Glomerular visceral epithelial cell (primary cell): ENCODE measurements at regions not wholly inside any gene's neighbourhood (a gene's known extent, or its start where the extent isn't known, plus 50 kb on each side); places are given as distances from the start of the nearest gene placed in this dataset.

ENCODE experiments used
- DNase-seq: peaks from one replicate; pipeline ENCODE4 v3.0.0-alpha.2; 2016; ENCODE audit errors: extremely low spot score

DNA sequence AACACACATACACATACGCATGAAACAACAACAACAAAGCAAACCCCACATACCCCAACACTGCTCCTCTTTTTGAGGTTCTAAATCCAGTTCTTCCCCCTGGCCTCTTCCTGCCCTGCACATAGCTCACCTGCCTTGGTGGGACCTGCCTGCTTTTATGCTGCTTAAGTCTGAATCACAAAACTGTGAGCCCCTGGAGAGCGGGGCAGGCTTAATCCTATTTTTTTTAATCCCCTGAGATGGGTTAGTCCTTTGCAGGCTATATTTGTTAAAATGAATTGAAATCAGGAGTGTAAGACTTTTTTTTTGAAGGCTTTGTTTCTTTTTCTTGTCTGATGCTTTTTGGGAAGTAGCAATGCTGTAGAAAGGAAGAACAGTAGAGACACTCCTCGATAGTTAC is 84.6 kb upstream of the MAX start:
- DNase-seq: no peak

DNA sequence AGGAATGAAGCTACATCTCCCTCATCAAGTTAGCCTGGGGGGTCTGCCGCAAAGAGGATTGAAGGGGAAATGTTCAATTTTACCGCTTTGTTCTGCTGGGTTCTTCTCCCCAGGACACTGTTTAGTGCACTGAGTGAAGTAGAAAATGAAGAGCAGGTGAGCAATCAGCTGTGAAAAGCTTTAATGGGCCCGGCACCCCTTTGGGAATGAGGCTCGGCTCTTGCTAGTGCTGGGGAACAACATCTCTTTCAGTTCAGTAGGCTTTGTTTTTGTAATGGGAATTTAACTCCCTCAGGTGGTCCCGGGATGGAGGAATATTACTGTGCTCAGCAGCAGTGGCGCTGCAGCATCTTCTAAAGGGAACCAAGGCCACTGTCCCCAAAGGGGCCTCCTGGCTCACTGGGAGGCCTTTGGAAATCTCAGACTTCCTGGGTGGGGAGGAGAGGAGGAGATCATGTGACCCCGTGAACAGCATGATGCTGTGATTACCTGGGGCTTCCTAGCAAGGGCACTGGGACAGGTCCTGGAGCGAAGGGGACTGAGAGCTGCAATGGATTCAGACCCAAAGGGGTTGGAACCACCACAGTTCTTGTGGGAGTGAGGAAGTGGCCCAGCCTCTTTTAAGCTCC is 85.2 kb upstream of the MAX start:
- no peak for DNase-seq

DNA sequence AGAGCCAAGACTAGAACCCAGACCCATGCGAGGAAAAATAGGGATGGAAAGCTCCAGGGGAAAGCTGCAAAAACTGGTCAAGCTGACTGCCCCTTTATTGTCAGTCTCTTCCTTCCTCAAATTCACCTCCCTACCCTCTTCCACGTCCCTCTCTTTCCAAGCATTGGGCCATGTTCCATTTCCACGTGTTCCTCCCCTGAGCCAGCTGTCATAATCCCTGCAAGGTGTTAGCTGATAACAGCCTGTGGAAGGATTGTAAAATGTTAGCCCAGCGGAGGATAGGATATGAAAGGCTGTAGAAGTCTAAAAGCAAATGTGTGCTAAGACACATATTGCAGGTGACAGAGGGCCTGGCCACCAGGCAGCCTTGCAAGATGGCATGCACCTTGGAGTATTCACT is 88.0 kb upstream of the MAX start:
- DNase-seq: no peak

GRCh38 chr14:65191716-65192115 is 89.4 kb upstream of the MAX start:
- no peak for DNase-seq

- DNase-seq: no peak
Observed at GRCh38 chr14:65192686-65193085, 90.4 kb upstream of the MAX start.

GRCh38 chr14:65193916-65194590 is 91.7 kb upstream of the MAX start:
- DNase-seq: no peak

- no peak for DNase-seq
Observed at GRCh38 chr14:65195042-65195719, 92.9 kb upstream of the MAX start.

DNA sequence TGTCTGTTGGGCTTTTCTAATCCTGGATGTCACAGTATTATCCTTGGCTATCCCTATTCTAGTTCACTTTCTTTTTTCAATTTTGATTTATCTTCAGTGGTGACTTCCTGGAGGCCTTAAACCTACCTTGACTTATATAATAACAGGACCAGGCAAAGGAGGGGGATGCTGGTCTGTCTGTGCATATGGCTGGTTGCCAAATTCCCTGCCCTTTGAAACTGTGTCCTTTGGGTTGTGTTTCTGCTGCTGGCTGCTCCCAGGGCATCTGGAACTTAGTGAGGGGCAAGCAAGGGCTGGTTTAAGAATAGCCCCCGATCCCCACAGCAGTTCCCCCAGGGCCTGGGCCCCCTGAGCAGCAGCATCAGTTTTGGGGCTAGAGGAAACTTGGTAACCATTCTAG is 96.0 kb upstream of the MAX start:
- no peak for DNase-seq

DNA sequence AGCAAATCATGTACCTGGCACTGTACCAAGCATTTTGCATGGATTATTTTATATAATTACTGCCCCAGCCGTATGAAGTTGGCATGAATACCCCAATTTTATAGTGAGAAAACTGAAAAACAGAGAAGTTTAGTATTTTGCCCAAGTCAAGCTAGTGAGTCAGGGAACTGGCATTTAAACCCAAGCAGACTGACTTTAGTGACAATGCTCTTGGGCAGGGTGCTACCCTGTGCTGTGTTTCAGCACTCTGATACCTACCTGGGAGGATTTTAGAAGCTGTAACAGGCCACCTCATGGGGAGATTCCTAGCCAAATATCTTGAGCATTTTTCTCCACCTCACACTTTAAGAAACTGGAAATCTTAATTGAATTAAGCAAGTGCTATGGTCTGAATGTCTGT is 98.1 kb upstream of the MAX start:
- DNase-seq: no peak

- DNase-seq: no peak
Observed at GRCh38 chr14:65203574-65203973, 101.3 kb upstream of the MAX start.

DNA sequence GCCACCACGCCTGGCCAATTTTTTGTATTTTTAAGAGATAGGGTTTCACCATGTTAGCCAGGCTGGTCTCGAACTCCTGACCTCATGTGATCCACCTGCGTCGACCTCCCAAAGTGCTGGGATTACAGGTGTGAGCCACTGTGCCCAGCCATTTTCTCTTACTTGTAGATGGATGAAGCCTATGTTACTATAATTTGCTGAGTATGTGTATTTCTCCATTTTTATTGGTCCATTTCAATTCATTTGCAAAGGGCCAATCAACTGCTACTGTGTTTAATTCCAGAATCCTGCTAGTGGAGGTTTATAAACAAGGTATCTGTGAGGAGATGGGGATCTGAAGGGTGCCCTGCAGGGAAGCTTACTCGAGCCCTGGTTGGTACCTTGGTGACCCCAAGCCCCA is 101.7 kb upstream of the MAX start:
- no peak for DNase-seq

- no peak for DNase-seq
Observed at GRCh38 chr14:65206078-65206447, 103.7 kb upstream of the MAX start.

DNA sequence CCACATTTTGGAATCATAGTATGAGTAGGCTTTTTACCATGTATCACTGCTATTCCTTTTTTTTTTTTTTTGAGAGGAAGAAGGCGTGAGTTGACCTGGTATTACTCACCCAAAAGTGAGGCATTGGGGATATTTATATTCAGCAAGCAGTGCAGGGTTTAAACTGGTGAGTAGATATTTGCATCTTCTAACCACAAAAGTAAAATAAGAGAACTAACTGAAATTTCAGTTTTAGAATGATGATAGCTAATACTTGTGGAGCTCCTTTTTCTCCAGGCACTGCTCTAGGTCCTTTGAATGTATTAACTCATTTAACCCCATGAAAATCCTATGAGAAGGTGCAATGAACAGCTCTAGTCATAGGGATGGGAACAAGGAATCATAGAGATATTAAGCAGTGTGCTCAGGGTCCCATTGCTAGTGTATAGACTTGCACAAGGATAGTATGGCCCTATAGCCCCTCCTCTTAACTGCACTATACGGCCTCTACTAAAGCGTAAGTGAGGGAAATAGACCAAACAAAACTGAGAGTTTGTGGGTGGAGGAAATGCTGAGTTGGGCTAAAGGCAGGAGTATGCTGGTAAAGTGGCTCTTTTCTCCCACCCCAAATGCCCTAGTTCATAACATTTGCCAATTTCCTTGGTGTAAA is 104.3 kb upstream of the MAX start:
- DNase-seq: peak; percentile 44

GRCh38 chr14:65208548-65208947 is 106.2 kb upstream of the MAX start:
- no peak for DNase-seq

DNA sequence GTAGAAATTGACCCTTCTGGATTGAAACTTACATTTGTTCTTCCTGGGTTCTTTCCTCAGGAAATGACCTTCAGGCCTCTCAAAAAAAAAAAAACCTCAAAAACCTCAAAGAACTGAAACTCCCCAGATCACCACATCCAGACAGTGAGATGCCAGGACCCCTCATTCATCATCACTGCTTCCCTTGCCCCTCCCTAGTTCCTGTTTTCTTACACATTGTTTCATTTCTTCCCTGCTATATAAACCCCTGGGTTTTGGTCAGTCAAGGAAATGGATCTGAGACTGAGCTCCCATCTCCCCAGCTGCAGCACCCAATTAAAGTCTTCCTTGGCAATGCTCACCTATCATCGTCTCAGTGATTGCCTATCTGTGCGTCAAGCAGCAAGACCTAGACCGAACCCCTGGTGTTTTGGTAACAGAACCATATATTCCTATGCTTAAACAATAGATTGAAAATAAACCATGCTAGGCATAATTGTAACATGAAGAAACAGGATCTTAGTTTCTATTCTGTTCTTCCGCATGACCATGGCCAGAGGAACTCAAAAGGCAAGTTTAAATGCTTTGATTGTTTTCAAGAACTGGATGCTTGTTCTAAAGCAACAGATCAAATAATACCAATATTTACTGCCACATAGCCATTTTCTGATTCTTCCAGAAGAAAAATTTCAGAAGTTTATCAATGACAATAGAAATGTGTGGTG is 108.0 kb upstream of the MAX start:
- DNase-seq: peak; percentile 33

DNA sequence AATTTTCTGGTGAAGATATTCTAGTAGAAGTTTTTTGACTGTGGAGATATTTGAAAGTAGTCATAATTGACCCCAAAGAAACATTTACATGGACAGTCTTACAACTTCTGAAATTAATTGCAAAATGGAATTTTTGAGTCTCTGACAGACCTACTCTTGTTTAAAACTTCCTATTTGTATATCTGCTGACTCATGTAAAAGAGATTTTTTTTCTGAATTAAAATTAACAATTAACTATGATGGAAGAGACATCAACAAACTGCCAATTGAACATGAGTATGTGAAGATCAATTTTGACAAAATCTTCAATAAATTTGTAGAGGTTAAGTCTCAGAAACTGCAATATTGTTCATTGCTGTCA is 108.5 kb upstream of the MAX start:
- no peak for DNase-seq

DNA sequence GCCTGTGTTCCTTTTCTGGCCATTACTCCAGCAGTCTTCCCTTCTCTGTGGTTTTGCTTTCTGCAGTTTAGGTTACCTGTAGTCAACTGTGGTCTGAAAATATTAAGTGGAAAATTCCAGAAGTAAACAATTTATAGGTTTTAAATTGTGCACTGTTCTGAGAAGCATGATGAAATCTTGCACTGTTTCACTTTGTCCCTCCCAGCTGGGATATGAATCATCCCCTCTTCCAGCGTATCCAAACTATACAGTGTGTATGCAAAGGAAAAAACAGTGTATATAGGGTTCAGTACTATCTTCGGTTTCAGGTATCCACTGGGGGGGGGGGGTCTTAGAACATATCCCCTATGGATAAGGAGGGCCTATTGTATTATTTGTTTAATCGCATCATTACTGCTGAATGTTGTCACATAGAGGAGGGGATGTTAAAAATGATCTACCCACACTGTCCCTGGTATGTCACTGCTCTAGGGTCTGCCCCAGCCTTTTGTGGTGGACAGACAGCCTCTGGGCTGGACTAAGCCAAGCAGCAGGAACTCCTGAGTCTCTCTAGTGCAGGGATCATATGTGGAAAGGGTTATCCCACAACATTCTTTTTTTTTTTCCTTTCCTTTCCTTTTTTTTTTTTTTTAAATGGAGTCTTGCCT is 109.1 kb upstream of the MAX start:
- peak; percentile 58 for DNase-seq

DNA sequence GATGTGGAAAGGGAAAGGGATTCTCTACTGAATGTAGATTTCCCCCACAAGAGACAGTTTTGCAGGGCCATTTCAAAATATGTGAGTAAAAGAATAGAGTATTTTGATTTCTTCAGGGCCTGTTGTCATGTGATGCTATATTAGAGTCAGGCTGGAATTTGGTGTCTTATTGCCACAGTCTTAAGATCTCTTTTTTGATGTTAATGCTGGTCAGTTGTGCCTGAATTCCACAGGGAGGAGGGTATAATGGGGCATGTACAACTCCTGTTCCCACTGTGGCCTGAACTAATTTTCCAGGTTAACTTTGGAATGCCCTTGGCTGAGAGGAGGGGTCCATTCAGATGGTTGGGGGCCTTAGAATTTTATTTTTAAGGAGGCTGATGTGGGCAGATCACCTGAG is 111.0 kb upstream of the MAX start:
- DNase-seq: no peak

DNA sequence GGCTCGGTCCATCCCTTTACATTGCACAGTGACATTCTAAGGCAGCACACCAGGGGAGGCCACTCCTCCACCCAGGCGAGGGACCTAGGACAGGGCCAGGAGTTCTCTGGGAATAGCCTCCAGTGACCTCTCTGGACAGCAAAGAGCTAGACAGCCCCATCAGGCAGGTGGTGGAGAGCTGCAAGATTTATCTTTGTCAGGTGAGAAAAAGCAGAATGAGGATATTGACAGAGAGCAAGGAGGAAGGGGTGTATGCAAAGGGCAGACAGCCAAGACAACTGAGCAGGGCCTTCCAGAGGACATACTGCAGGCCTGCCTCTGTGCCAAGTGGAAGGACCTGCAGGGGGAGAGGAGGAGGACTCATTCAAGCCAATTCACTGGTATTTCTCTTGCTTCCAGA is 112.4 kb upstream of the MAX start:
- no peak for DNase-seq

DNA sequence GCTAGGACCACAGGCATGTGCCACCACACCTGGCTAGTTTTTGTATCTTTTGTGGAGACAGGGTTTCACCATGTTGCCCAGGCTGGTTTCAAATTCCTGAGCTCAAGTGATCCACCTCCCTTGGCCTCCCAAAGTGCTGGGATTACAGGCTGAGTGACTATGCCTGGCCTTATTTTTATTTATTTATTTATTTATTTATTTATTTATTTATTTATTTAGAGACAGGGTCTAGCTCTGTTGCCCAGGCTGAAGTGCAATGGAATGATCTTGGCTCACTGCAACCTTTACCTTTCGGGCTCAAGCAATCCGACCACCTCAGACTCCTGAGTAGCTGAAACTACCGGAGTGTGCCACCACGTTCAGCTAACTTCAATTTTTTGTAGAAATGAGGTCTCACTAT is 117.0 kb upstream of the MAX start:
- DNase-seq: no peak

DNA sequence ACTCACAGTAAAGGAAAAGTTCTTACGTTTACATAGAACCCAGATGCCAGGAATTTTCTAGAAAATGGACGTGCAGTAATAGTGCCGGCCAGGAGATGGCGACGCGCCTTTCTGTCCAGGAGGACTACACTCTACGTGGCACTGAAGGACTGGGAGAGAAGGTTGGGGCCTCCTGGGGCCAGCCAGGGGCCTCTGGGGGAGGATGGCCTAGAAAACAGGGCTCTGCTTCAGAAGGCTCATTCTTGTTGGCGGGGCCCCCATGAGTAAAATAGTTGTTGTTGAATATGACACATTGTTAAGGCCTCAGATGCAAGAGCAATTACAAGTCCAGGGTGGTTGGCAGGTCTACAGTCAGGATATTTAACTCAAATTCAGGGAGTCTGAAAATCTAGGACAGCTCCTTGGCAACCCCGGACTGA is 120.1 kb upstream of the MAX start:
- peak; percentile 60 for DNase-seq

DNA sequence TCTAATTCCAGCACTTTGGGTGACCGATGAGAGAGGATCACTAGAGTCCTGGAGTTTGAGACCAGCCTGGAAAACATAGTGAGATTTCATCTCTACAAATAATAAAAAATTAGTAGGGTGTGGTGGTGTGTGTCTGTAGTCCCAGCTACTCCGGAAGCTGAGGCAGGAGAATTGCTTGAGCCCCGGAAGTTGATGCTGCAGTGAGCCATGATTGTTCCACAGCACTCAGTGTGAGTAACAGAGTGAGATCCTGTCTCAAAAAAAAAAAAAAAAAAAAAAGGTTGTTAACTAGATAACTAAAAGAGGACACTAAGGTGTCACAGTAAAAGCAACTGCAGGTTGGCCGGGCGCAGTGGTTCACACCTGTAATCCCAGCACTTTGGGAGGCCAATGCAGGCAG is 121.3 kb upstream of the MAX start:
- DNase-seq: no peak
